Parathyroid adenoma (tissue), 2 donors: ENCODE measurements at regions not wholly inside any gene's neighbourhood (a gene's known extent, or its start where the extent isn't known, plus 50 kb on each side); places are given as distances from the start of the nearest gene placed in this dataset.
"Not testable (repeated sequence)": the region's sequence is repeated elsewhere in the genome, so short reads cannot be mapped to it uniquely, and the experiment has no call there.

Source experiments
- H2AFZ ChIP-seq: fragments of 300-600 bp; sonication (generic); one replicate; pipeline ENCODE4 v1.7.0; 2017; ENCODE audit warnings: antibody characterized with exemption, mild to moderate bottlenecking
- H3K27ac ChIP-seq: fragments of 300-600 bp; sonication (generic); one replicate; pipeline ENCODE4 v1.7.0; 2017
- H3K27me3 ChIP-seq: fragments of 300-600 bp; sonication (generic); one replicate; pipeline ENCODE4 v1.7.0; 2017; ENCODE audit warnings: low read length; ENCODE audit not compliant: control insufficient read depth, insufficient read depth
- H3K36me3 ChIP-seq: fragments of 300-600 bp; sonication (generic); one replicate; pipeline ENCODE4 v1.7.0; 2017; ENCODE audit warnings: low read length; ENCODE audit not compliant: control insufficient read depth, insufficient read depth
- H3K4me1 ChIP-seq: fragments of 300-600 bp; sonication (generic); one replicate; pipeline ENCODE4 v1.7.0; 2017; ENCODE audit warnings: control low read depth
- H3K4me2 ChIP-seq: fragments of 300-600 bp; sonication (generic); one replicate; pipeline ENCODE4 v1.7.0; 2017; ENCODE audit warnings: low read length
- H3K4me3 ChIP-seq: fragments of 300-600 bp; sonication (generic); one replicate; pipeline ENCODE4 v1.7.0; 2017; ENCODE audit warnings: low read depth, low read length
- H3K79me2 ChIP-seq: fragments of 300-600 bp; sonication (generic); one replicate; pipeline ENCODE4 v1.7.0; 2017; ENCODE audit warnings: control low read depth
- H3K9ac ChIP-seq: fragments of 300-600 bp; sonication (generic); one replicate; pipeline ENCODE4 v1.7.0; 2017; ENCODE audit warnings: mild to moderate bottlenecking
- H3K9me3 ChIP-seq: fragments of 300-600 bp; sonication (generic); one replicate; pipeline ENCODE4 v1.7.0; 2017; ENCODE audit warnings: low read length; ENCODE audit not compliant: control insufficient read depth
- TF ChIP-seq, protein P1 (sequence below): fragments of 300-600 bp; sonication (generic); IDR thresholded peaks from one replicate; pipeline ENCODE4 v1.7.0; 2017; ENCODE audit warnings: antibody characterized with exemption, mild to moderate bottlenecking
- donor health status: primary hyperparathyroidism.

DNA sequence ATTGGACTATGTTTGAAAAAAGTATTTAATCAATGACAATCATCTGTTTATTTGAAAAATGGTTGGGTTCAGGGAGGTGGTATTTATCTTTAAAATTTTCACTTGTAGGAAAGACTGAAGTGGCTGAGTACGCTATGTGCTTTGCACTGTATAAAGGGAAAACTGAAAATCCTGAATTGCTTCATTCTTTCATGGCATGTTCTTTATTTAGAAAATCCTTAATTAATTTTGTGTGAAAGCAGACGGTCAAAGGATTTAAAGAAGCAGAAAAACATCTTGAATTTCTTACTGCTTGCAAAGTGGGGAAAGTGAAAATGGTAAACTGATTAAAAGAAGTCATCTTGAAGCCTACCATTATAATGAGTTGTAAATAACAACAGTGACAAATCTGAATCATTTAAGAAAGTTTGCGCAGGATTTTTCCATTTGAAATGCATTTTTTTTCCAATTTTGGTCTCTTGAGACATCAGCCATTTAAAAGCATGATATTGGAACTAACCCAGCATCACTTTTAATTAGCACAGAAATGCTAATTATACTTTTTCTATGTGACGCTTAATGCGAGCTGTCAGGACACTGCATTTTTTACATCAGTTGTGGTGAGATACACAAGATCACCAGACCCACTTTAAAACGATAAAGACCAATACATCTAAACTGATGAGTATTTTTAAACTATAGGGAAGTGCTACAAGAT lies 169.0 kb downstream of the NEDD1 start:
- Histone ChIP-seq H3K9ac (no peak overlapping the region), H3K79me2 (no peaks in the 10 kb centered on the region), H3K9me3 (no peaks in the 10 kb centered on the region), H3K4me2 (peak overlapping the region; percentile 74), H3K4me3 (peak overlapping the region; percentile 41), H3K27me3 (no peaks in the 10 kb centered on the region), H3K4me1 (no peaks in the 10 kb centered on the region), H3K27ac (no peak overlapping the region), H2AFZ (no peak overlapping the region), H3K36me3 (no peaks in the 10 kb centered on the region)
- TF ChIP-seq, protein P1, sequence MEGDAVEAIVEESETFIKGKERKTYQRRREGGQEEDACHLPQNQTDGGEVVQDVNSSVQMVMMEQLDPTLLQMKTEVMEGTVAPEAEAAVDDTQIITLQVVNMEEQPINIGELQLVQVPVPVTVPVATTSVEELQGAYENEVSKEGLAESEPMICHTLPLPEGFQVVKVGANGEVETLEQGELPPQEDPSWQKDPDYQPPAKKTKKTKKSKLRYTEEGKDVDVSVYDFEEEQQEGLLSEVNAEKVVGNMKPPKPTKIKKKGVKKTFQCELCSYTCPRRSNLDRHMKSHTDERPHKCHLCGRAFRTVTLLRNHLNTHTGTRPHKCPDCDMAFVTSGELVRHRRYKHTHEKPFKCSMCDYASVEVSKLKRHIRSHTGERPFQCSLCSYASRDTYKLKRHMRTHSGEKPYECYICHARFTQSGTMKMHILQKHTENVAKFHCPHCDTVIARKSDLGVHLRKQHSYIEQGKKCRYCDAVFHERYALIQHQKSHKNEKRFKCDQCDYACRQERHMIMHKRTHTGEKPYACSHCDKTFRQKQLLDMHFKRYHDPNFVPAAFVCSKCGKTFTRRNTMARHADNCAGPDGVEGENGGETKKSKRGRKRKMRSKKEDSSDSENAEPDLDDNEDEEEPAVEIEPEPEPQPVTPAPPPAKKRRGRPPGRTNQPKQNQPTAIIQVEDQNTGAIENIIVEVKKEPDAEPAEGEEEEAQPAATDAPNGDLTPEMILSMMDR, result no peak

DNA sequence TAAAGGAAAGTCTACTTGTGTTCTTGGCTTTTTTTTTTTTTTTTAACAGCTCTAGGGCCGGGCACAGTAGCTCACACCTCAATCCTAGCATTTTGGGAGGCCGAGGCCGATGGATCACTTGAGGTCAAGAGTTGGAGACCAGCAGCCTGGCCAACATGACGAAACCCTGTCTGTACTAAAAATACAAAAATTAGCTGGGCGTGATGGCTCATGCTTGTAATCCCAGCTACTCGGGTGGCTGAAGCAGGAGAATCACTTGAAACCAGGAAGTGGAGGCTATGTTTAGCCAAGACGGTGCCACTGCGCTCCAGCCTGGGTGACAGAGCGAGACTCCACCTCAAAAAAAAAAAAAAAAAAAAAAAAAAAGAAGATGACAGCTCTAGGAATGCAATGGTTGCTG lies 169.9 kb downstream of the NEDD1 start:
- not testable (repeated sequence) for H3K4me3 ChIP-seq, H3K79me2 ChIP-seq, H3K36me3 ChIP-seq, H3K27me3 ChIP-seq, H3K9ac ChIP-seq, H3K4me1 ChIP-seq, H3K27ac ChIP-seq, H3K4me2 ChIP-seq, H2AFZ ChIP-seq, H3K9me3 ChIP-seq

DNA sequence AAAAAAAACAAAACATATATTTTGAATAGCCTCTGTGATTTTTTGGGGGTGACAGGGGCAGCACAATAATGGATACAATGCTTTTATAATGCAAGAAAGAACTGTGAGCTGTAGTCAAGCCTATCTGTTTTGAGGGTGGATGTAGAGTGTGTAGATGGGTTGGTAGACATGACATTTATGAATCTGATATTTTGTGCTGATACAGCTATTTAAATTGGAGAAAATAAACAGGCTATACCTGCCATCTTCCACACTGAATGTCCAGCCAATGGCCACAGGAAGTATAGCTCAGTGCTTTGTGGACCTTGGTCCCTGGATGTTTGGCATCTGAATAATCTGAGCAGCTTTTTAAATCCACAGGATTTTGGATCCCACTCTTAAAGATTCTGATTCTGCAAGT lies 175.0 kb downstream of the NEDD1 start:
- Histone ChIP-seq H3K79me2 (no peaks in the 10 kb centered on the region), H3K4me1 (no peaks in the 10 kb centered on the region), H3K36me3 (no peaks in the 10 kb centered on the region), H3K9ac (no peak overlapping the region), H3K4me3 (no peak overlapping the region), H2AFZ (no peak overlapping the region), H3K27me3 (no peaks in the 10 kb centered on the region), H3K9me3 (no peaks in the 10 kb centered on the region), H3K27ac (no peak overlapping the region), H3K4me2 (no peak overlapping the region)
- TF ChIP-seq, protein P1, result no peak

DNA sequence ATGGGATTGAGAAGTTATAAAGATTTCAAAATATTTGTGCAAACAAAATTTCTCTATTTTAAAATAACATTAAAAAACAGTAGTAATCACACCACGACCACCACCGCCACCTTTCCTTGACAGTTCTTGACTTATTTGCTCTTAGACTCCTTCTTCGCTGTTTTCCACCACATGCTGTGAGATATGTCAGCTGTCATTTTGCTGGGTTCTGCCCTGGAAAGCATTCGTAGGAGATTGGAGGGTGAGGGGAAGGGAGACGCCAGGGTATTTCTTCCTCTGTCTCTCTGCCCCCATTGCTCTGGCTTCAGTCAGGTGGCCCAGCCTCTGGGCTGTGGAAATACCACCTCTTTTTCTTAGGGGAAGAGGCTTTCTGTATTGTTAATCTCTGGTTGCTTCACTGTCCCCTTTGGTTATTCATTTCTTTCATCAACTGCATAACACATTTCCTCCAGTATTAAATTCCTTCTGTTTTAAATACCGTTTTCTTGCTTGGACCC lies 186.2 kb downstream of the NEDD1 start:
- Histone ChIP-seq H3K79me2 (no peaks in the 10 kb centered on the region), H3K9me3 (no peaks in the 10 kb centered on the region), H3K9ac (no peak overlapping the region), H3K36me3 (no peaks in the 10 kb centered on the region), H3K4me2 (no peak overlapping the region), H2AFZ (no peak overlapping the region), H3K27ac (no peak overlapping the region), H3K27me3 (no peaks in the 10 kb centered on the region), H3K4me1 (no peaks in the 10 kb centered on the region), H3K4me3 (no peak overlapping the region)
- TF ChIP-seq, protein P1, result no peak

DNA sequence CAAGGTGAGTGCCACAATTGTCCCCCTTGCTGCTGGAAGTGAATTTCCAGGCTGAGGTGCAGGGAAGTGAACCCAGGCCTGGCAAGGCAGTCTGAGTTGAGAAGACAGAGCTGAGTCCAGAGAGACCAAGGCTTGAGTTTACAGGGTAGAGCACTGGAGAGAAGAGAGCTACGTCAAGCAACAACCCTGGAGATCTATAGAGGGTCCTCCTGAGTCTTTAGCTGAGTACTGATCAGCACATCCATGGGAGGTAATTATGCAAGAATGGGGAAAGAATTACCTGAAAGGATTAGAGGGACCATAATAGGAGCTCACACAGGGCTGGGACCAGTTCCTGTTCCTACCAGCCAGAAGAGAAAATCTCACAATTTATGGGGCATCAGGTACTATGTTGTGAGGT lies 190.7 kb downstream of the NEDD1 start:
- Histone ChIP-seq H3K79me2 (no peaks in the 10 kb centered on the region), H3K4me3 (no peak overlapping the region), H3K4me1 (no peaks in the 10 kb centered on the region), H3K36me3 (no peaks in the 10 kb centered on the region), H3K9ac (no peak overlapping the region), H3K27me3 (no peaks in the 10 kb centered on the region), H3K9me3 (no peaks in the 10 kb centered on the region), H2AFZ (no peak overlapping the region), H3K4me2 (no peak overlapping the region), H3K27ac (no peak overlapping the region)
- TF ChIP-seq, protein P1, result no peak
